DOHH2 (cell line): ENCODE measurements at regions not wholly inside any gene's neighbourhood (a gene's known extent, or its start where the extent isn't known, plus 50 kb on each side); places are given as distances from the start of the nearest gene placed in this dataset.

Experiments
- H3F3A ChIP-seq: fragments of 200-600 bp; sonication (generic), shearing (Covaris generic); 2 replicates; pipeline ENCODE4 v1.6.0; 2016; ENCODE audit warnings: antibody characterized with exemption, mild to moderate bottlenecking; ENCODE audit not compliant: control insufficient read depth, insufficient read depth
- H3K27ac ChIP-seq: fragments of 200-600 bp; sonication (generic); 2 replicates; pipeline ENCODE4 v1.5.1; 2014; ENCODE audit warnings: low read depth, mild to moderate bottlenecking, low read length, moderate library complexity
- H3K27me3 ChIP-seq: fragments of 200-600 bp; sonication (generic); 2 replicates; pipeline ENCODE4 v1.6.1; 2014; ENCODE audit warnings: mild to moderate bottlenecking, low read length, mixed read lengths; ENCODE audit not compliant: control insufficient read depth
- H3K36me3 ChIP-seq: fragments of 200-600 bp; sonication (generic); 2 replicates; pipeline ENCODE4 v1.6.1; 2014; ENCODE audit warnings: mild to moderate bottlenecking, low read length, moderate library complexity, mixed read lengths; ENCODE audit not compliant: control insufficient read depth
- H3K4me1 ChIP-seq: fragments of 200-600 bp; sonication (generic); 2 replicates; pipeline ENCODE4 v1.6.1; 2014; ENCODE audit warnings: mild to moderate bottlenecking, low read length, mixed read lengths; ENCODE audit not compliant: control insufficient read depth
- H3K4me2 ChIP-seq: fragments of 200-600 bp; sonication (generic); 2 replicates; pipeline ENCODE4 v1.6.0; 2014; ENCODE audit warnings: mild to moderate bottlenecking, low read length, moderate library complexity
- H3K4me3 ChIP-seq: fragments of 200-600 bp; sonication (generic); 2 replicates; pipeline ENCODE4 v1.5.1; 2014; ENCODE audit warnings: mild to moderate bottlenecking, low read length, mixed read lengths
- H3K79me2 ChIP-seq: fragments of 200-600 bp; sonication (generic); 2 replicates; pipeline ENCODE4 v1.6.1; 2014; ENCODE audit warnings: mild to moderate bottlenecking, low read length, mixed read lengths; ENCODE audit not compliant: control insufficient read depth
- H3K9me2 ChIP-seq: fragments of 200-600 bp; sonication (generic); replicated peaks from 2 replicates; pipeline ENCODE4 v1.6.1; 2014; ENCODE audit warnings: mild to moderate bottlenecking, low read length, mixed read lengths; ENCODE audit not compliant: control insufficient read depth
- H3K9me3 ChIP-seq: fragments of 200-600 bp; sonication (generic); 2 replicates; pipeline ENCODE4 v1.6.1; 2014; ENCODE audit warnings: antibody characterized with exemption, low read length, mixed read lengths; ENCODE audit not compliant: control insufficient read depth, insufficient read depth
- H4K20me1 ChIP-seq: fragments of 200-600 bp; sonication (generic); 2 replicates; pipeline ENCODE4 v1.6.0; 2014; ENCODE audit warnings: low read depth, mild to moderate bottlenecking, antibody characterized with exemption, low read length, moderate library complexity; ENCODE audit not compliant: control insufficient read depth, insufficient read depth
- EZH2phosphoT487 ChIP-seq: fragments of 200-600 bp; sonication (generic); IDR thresholded peaks from 2 replicates; pipeline ENCODE4 v1.6.1; 2017; ENCODE audit warnings: borderline replicate concordance, mild to moderate bottlenecking, antibody characterized with exemption, low read length, moderate library complexity, mixed read lengths
- TF ChIP-seq, protein P1 (sequence below): fragments of 200-600 bp; sonication (generic); IDR thresholded peaks from one replicate; pipeline ENCODE4 v1.5.1; 2014; ENCODE audit warnings: antibody characterized with exemption, mild to moderate bottlenecking, low read depth, low read length; ENCODE audit not compliant: poor library complexity, severe bottlenecking

DNA sequence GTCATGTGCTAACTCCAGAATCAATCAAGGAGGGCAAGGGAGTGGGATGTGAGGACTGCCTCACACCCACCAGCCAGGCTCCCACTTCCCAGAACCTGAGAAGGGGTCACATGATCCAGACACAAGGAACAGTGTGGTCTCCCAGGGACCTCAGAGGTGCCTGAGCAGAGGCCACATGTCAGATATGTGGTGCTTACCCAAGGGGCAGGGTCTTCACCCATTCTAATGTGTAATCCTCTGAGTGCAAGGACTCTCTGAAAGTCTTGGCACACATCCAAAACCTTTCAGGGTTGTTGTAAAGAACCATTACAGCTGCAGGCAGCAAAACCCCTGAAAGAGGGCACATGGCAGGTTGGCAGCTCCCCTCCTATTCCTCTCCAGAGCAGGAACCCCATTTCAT, 656.6 kb downstream of the UQCRFS1 start:
- Histone ChIP-seq H3F3A (no peaks in the 10 kb centered on the region), H3K27ac (no peak overlapping the region), H3K4me1 (no peaks in the 10 kb centered on the region)

DNA sequence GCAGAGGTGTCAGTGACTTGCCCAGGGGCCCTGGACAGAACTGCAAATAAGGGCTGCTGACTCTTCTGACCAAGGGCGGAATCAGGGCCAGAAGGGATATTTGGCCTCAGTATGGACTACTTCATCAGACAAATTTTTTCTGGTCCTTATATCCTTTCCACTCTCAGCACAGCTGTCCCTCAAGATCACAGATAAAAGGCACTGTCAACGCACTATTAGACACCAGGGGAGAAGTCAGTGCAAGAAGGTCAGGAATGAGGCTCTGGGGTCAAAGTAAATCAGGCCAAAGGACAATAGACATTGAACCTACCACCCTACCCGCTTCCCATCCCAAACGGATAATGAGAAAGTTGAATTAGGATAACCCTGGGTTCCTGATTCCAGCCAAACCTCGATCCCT, 657.6 kb downstream of the UQCRFS1 start:
- Histone ChIP-seq H3K4me2 (no peak overlapping the region), H3K27me3 (no peaks in the 10 kb centered on the region), H3K36me3 (no peaks in the 10 kb centered on the region), H3K4me3 (no peak overlapping the region), H3K9me2 (no peaks in the 10 kb centered on the region), H3K27ac (no peak overlapping the region), H4K20me1 (no peaks in the 10 kb centered on the region), H3F3A (no peaks in the 10 kb centered on the region), H3K4me1 (no peaks in the 10 kb centered on the region), H3K79me2 (no peaks in the 10 kb centered on the region), H3K9me3 (no peaks in the 10 kb centered on the region)
- TF ChIP-seq, protein P1, sequence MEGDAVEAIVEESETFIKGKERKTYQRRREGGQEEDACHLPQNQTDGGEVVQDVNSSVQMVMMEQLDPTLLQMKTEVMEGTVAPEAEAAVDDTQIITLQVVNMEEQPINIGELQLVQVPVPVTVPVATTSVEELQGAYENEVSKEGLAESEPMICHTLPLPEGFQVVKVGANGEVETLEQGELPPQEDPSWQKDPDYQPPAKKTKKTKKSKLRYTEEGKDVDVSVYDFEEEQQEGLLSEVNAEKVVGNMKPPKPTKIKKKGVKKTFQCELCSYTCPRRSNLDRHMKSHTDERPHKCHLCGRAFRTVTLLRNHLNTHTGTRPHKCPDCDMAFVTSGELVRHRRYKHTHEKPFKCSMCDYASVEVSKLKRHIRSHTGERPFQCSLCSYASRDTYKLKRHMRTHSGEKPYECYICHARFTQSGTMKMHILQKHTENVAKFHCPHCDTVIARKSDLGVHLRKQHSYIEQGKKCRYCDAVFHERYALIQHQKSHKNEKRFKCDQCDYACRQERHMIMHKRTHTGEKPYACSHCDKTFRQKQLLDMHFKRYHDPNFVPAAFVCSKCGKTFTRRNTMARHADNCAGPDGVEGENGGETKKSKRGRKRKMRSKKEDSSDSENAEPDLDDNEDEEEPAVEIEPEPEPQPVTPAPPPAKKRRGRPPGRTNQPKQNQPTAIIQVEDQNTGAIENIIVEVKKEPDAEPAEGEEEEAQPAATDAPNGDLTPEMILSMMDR: no peak
- TF ChIP-seq EZH2phosphoT487: no peak

More for the DNA sequence above, 656.6 kb downstream of the UQCRFS1 start:
- H3K79me2 ChIP-seq: no peaks in the 10 kb centered on the region
- no peaks in the 10 kb centered on the region for H3K9me2 ChIP-seq
- no peaks in the 10 kb centered on the region for H3K27me3 ChIP-seq
- H3K9me3 ChIP-seq: no peaks in the 10 kb centered on the region
- no peak overlapping the region for H3K4me2 ChIP-seq
- H3K4me3 ChIP-seq: no peak overlapping the region
- no peaks in the 10 kb centered on the region for H3K36me3 ChIP-seq
- TF ChIP-seq, protein P1: no peak
- no peak for TF ChIP-seq EZH2phosphoT487
- H4K20me1 ChIP-seq: no peaks in the 10 kb centered on the region

DNA sequence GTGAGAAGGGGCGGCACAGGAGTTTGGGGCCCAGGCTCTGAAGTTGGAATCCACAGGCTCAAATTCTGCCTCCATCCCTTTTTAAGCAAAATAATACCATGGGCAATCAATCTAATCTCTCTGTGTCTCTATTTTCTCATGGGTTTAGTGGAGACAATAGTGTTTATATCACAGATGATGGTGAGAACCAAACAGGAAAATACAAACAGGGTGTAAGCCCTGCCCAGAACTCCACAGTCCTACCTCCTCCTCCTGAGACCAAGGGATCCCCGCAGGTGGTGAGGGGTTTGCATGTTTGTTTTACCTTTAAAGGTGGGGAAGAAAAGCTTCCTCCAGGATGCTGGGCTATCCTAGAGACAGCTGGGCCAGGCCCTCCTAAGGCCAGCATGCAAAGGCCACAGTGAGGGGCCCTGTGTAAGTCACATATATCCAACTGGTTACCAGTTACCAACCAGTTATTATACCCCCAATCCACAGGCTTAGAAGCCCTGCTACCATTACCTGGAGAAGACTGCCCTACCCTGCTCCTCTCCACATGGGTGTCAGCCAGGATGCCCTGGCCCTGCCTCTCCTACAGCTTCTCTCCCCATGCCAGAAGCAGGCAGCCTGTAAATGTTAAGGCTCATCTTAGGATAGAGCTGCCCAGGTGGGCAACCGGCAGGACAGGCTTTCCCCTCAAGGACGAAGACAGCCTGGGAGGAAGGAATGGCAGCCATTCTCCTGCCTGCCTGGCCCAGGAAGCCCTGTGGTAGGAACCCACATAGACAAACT, 658.4 kb downstream of the UQCRFS1 start:
- Histone ChIP-seq H3K9me2 (no peaks in the 10 kb centered on the region), H3K79me2 (no peaks in the 10 kb centered on the region), H3K9me3 (peaks cover 3% of the 10 kb centered on the region; the same call in 1 of the 2 replicates), H3K4me3 (no peak overlapping the region), H3K27me3 (no peaks in the 10 kb centered on the region), H3K36me3 (no peaks in the 10 kb centered on the region), H3K27ac (no peak overlapping the region), H3K4me1 (no peaks in the 10 kb centered on the region), H4K20me1 (no peaks in the 10 kb centered on the region), H3K4me2 (no peak overlapping the region), H3F3A (no peaks in the 10 kb centered on the region)
- TF ChIP-seq, protein P1: no peak
- TF ChIP-seq EZH2phosphoT487: no peak
